ENCODE measurements at regions not wholly inside any gene's neighbourhood (a gene's known extent, or its start where the extent isn't known, plus 50 kb on each side); places are given as distances from the start of the nearest gene placed in this dataset.
A peak's percentile ranks its signal among the peaks of the same experiment; 100 is the strongest.

DNA sequence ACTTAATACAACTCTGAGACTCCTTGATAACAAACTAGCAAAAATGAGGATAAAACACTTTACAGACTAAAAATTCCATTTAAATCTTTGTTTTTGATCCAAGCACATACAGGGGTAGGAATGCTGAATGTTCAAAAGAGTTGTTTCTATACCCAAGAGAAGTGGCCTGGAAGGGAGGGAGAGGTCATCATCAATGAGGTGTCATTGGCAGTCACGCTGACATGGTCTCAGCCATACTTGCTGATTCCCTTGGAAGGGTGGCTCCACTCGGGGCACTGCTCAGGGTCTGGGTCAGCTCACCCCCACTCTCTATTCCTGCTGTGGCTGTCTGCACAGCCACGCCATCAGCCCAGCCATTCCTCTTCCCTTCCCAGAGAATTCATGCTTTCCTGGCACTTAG, 105.2 kb upstream of the PELI1 start:
- Histone ChIP-seq H3K4me3 (ENCODE audit: extremely low read depth in 1 of 4, insufficient read depth in 2 of 4, low read depth in 3 of 4, low read length in 4 of 4) (no peak overlapping the region), H3K27ac (ENCODE audit: low read depth, low read length) (no peak overlapping the region), H3K9ac (replicated peaks in 1 of 4; ENCODE audit: extremely low read depth in 1 of 4, low read depth in 3 of 4, low read length in 3 of 4) (no peak overlapping the region), H2BK5ac (ENCODE audit: low read depth, low read length) (no peak overlapping the region), H3K27me3 (replicated peaks in 1 of 4; ENCODE audit: control insufficient read depth in 3 of 4, extremely low read depth in 1 of 4, insufficient read depth in 3 of 4, low read length in 3 of 4) (no peaks in the 10 kb centered on the region), H2AFZ (ENCODE audit: low read length) (no peak overlapping the region), H3K9me3 (ENCODE audit: insufficient read depth in 2 of 2, low read depth in 1 of 2, low read length in 1 of 2) (no peaks in the 10 kb centered on the region), H3K36me3 (ENCODE audit: control insufficient read depth in 2 of 4, insufficient read depth in 4 of 4, low read length in 3 of 4) (no peaks in the 10 kb centered on the region; a peak in 1 of 8 replicates), H3K23me2 (ENCODE audit: low read depth, low read length) (0 out of 2 replicates have a peak, but pooled peaks cover 1% of the 10 kb centered on the region), H3K4ac (replicated peaks; ENCODE audit: insufficient read length, low read depth, low read length) (no peak overlapping the region), H3K56ac (replicated peaks; ENCODE audit: insufficient read length, low read depth, low read length) (no peak overlapping the region), H4K91ac (replicated peaks; ENCODE audit: insufficient read length, low read length) (peak overlapping the region; percentile 38), H3K23ac (ENCODE audit: insufficient read length) (no peak overlapping the region), H2AK5ac (ENCODE audit: low read depth, low read length) (no peak overlapping the region), H4K20me1 (replicated peaks in 1 of 2; ENCODE audit: control insufficient read depth in 1 of 2, insufficient read depth in 2 of 2, low read length in 2 of 2) (no peaks in the 10 kb centered on the region), H2BK15ac (ENCODE audit: low read length) (no peak overlapping the region), H4K8ac (ENCODE audit: extremely low read depth, insufficient read depth, low read length) (no peak overlapping the region), H2BK12ac (ENCODE audit: low read depth, low read length) (0 out of 2 replicates have a peak overlapping the region, but pooled peaks have one; percentile 98), H3K18ac (ENCODE audit: extremely low read depth, low read length) (peak overlapping the region; percentile 25; the same call in 1 of the 2 replicates), H4K5ac (ENCODE audit: insufficient read length, low read depth, low read length) (no peak overlapping the region), H3K79me1 (ENCODE audit: low read depth, low read length) (peaks cover 4% of the 10 kb centered on the region; the same call in 1 of the 2 replicates), H2BK120ac (replicated peaks; ENCODE audit: low read depth, low read length) (no peak overlapping the region), H3K4me1 (replicated peaks in 1 of 4; ENCODE audit: control insufficient read depth in 3 of 4, insufficient read depth in 4 of 4, low read length in 3 of 4) (peaks cover 3 to 34% (median 22%) of the 10 kb centered on the region in 4 experiments; a peak in 6 of 7 replicates), H3K14ac (ENCODE audit: insufficient read length) (no peak overlapping the region), H2BK20ac (ENCODE audit: low read length) (0 out of 2 replicates have a peak overlapping the region, but pooled peaks have one; percentile 21), H3K79me2 (ENCODE audit: control insufficient read depth in 1 of 2, insufficient read depth in 2 of 2, low read length in 2 of 2) (peaks cover 3 to 74% of the 10 kb centered on the region in 2 experiments; a peak in 3 of 4 replicates), H3K4me2 (ENCODE audit: insufficient read depth in 1 of 2, low read depth in 2 of 2, low read length in 2 of 2) (peak overlapping the region in 1 of 2 experiments; percentile 4; a peak in 1 of 4 replicates)
- ChIA-PET CTCF (ENCODE audit: partially characterized antibody) (interaction anchor here (1.1 to 2.4 kb wide), 4 partner anchors 14 to 199 kb away, joined by 3 to 12 read pairs (median 4); no protein-coding TSS in a partner anchor), POLR2A (ENCODE audit: partially characterized antibody) (interaction anchor here (1.2 to 2.8 kb wide), 3 partner anchors 12 to 44 kb away, joined by 3 to 14 read pairs (median 4); no protein-coding TSS in a partner anchor)
- FAIRE-seq (no peak), DNase-seq (ENCODE audit: low read depth in 1 of 2, low spot score in 2 of 2) (no peak)
- no peak for TF ChIP-seq TAF7 (optimal IDR thresholded peaks at IDR 0.05; ENCODE audit: borderline replicate concordance, low read depth, low read length)
- TF ChIP-seq RBBP5 (IDR thresholded peaks at IDR 0.05; ENCODE audit: borderline replicate concordance, low read depth, low read length): no peak
- TF ChIP-seq POU5F1 (IDR thresholded peaks at IDR 0.05; ENCODE audit: low read depth, low read length): no peak
- 79% methylated on average over 3 of the region's 3 CpGs; no CpG with 5 or more reads in 1 of the 2 experiments for WGBS, 2 experiments (ENCODE audit: extremely low coverage in 1 of 2, insufficient coverage in 1 of 2, insufficient read length in 1 of 2, insufficient replicate concordance in 2 of 2, low coverage in 1 of 2, low lambda C conversion rate in 2 of 2, missing lambda C conversion rate in 1 of 2)

Data from H1 (cell line).